ENCODE measurements at regions not wholly inside any gene's neighbourhood (a gene's known extent, or its start where the extent isn't known, plus 50 kb on each side); places are given as distances from the start of the nearest gene placed in this dataset.

- DNase-seq, result no peak
Observed at GRCh38 chr15:39298271-39298962, 282.5 kb upstream of the THBS1 start.

- no peak for DNase-seq
Observed at GRCh38 chr15:39299486-39300267, 281.2 kb upstream of the THBS1 start.

GRCh38 chr15:39300451-39301153 lies 280.3 kb upstream of the THBS1 start:
- DNase-seq, result no peak

- DNase-seq, result no peak
Observed at GRCh38 chr15:39301589-39301999, 279.3 kb upstream of the THBS1 start.

- no peak for DNase-seq
Observed at GRCh38 chr15:39302936-39303335, 277.9 kb upstream of the THBS1 start.

GRCh38 chr15:39304201-39304841 lies 276.6 kb upstream of the THBS1 start:
- DNase-seq, result no peak

- DNase-seq, result no peak
Observed at GRCh38 chr15:39304931-39305728, 275.7 kb upstream of the THBS1 start.

GRCh38 chr15:39310633-39311032 lies 270.2 kb upstream of the THBS1 start:
- DNase-seq, result no peak

- DNase-seq, result no peak
Observed at GRCh38 chr15:39312984-39313383, 267.9 kb upstream of the THBS1 start.

- DNase-seq, result no peak
Observed at GRCh38 chr15:39313467-39313866, 267.4 kb upstream of the THBS1 start.

GRCh38 chr15:39313881-39314280 lies 267.0 kb upstream of the THBS1 start:
- DNase-seq, result no peak

- DNase-seq, result no peak
Observed at GRCh38 chr15:39315206-39315850, 265.6 kb upstream of the THBS1 start.

GRCh38 chr15:39317225-39317624 lies 263.7 kb upstream of the THBS1 start:
- DNase-seq, result no peak

- no peak for DNase-seq
Observed at GRCh38 chr15:39318231-39318630, 262.6 kb upstream of the THBS1 start.

- DNase-seq, result no peak
Observed at GRCh38 chr15:39320355-39320754, 260.5 kb upstream of the THBS1 start.

GRCh38 chr15:39320886-39321285 lies 260.0 kb upstream of the THBS1 start:
- DNase-seq, result no peak

GRCh38 chr15:39321977-39322376 lies 258.9 kb upstream of the THBS1 start:
- DNase-seq, result no peak

GRCh38 chr15:39323157-39323556 lies 257.7 kb upstream of the THBS1 start:
- DNase-seq, result no peak

GRCh38 chr15:39323706-39324105 lies 257.2 kb upstream of the THBS1 start:
- no peak for DNase-seq

GRCh38 chr15:39326306-39326975 lies 254.4 kb upstream of the THBS1 start:
- DNase-seq, result no peak

GRCh38 chr15:39327005-39327730 lies 253.7 kb upstream of the THBS1 start:
- no peak for DNase-seq

Measured in activated T-cell treated with anti-CD3 and anti-CD28 coated beads for 4 hours (primary cell).